Esophagus muscularis mucosa (tissue), 3 donors: ENCODE measurements at regions not wholly inside any gene's neighbourhood (a gene's known extent, or its start where the extent isn't known, plus 50 kb on each side); places are given as distances from the start of the nearest gene placed in this dataset.

Experiments used
- POLR2AphosphoS5 ChIP-seq, 2 donors: sonication (generic); formaldehyde crosslinking; IDR thresholded peaks; one replicate each; pipeline ENCODE4 v1.6.1; 2017; ENCODE audit warnings: antibody characterized with exemption in 2 of 2
- TF ChIP-seq, protein P1 (sequence below), 3 experiments: fragments of 200-600 bp in 2 of 3; fragments of 450-650 bp in 1 of 3; sonication (generic) in 2 of 3; IDR thresholded peaks; one replicate each; pipeline ENCODE4 v1.5.1; 2017 to 2019; ENCODE audit warnings: antibody characterized with exemption in 3 of 3, mild to moderate bottlenecking in 2 of 3, moderate library complexity in 1 of 3

DNA sequence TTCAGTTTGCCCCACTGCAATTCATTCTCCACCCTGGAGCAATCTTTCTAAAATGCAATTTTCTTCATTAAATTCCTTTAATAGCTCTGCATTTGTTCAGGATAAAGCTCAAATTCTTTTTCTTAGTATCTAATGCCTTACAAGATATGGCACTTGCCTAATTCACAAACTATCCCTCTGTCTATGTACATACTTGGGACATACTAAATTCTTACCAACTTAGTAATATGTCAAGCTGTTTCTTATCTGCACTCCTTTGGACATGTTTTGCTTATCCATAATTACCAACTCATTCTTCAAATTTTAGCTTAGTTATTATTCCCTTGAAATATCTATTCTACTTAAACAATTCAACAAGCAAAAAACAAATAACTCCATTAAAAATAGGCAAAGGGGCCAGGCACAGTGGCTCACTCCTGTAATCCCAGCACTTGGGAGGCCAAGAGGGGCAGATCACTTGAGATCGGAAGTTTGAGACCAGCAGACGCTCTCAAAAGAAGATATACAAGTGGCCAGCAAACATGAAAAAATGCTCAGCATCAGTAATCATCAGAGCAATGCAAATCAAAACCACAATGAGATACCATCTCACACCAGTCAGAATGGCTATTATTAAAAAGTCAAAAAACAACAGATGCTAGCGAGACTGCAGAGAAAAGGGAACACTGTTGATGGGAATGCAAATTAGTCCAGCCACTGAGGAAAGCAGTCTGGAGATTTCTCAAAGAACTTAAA, 96.9 kb downstream of the FAM76B start:
- TF ChIP-seq, protein P1, sequence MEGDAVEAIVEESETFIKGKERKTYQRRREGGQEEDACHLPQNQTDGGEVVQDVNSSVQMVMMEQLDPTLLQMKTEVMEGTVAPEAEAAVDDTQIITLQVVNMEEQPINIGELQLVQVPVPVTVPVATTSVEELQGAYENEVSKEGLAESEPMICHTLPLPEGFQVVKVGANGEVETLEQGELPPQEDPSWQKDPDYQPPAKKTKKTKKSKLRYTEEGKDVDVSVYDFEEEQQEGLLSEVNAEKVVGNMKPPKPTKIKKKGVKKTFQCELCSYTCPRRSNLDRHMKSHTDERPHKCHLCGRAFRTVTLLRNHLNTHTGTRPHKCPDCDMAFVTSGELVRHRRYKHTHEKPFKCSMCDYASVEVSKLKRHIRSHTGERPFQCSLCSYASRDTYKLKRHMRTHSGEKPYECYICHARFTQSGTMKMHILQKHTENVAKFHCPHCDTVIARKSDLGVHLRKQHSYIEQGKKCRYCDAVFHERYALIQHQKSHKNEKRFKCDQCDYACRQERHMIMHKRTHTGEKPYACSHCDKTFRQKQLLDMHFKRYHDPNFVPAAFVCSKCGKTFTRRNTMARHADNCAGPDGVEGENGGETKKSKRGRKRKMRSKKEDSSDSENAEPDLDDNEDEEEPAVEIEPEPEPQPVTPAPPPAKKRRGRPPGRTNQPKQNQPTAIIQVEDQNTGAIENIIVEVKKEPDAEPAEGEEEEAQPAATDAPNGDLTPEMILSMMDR (IDR thresholded peaks at IDR 0.05), result no peak
- TF ChIP-seq POLR2AphosphoS5 (IDR thresholded peaks at IDR 0.05), result no peak
